Fibroblast of lung (primary cell): ENCODE measurements at regions not wholly inside any gene's neighbourhood (a gene's known extent, or its start where the extent isn't known, plus 50 kb on each side); places are given as distances from the start of the nearest gene placed in this dataset.

ENCODE experiments used
- EZH2 ChIP-seq: IDR thresholded peaks from 2 replicates; pipeline ENCODE4 v1.5.1; 2012; ENCODE audit warnings: low read length, control low read depth, mild to moderate bottlenecking; ENCODE audit errors: missing control alignments
- TF ChIP-seq, protein P1 (sequence below), 2 donors: IDR thresholded peaks in 1 of 2; conservative IDR thresholded peaks in 1 of 2; 1 replicate in 1 of 2; 2 replicates in 1 of 2; pipeline ENCODE4 v1.5.1; 2011 to 2012; ENCODE audit warnings: low read length in 2 of 2, control low read depth in 1 of 2, inconsistent platforms in 1 of 2, low read depth in 1 of 2, mild to moderate bottlenecking in 1 of 2

GRCh38 chr12:19074700-19075099, 54.8 kb upstream of the PLEKHA5 start:
- TF ChIP-seq, protein P1, sequence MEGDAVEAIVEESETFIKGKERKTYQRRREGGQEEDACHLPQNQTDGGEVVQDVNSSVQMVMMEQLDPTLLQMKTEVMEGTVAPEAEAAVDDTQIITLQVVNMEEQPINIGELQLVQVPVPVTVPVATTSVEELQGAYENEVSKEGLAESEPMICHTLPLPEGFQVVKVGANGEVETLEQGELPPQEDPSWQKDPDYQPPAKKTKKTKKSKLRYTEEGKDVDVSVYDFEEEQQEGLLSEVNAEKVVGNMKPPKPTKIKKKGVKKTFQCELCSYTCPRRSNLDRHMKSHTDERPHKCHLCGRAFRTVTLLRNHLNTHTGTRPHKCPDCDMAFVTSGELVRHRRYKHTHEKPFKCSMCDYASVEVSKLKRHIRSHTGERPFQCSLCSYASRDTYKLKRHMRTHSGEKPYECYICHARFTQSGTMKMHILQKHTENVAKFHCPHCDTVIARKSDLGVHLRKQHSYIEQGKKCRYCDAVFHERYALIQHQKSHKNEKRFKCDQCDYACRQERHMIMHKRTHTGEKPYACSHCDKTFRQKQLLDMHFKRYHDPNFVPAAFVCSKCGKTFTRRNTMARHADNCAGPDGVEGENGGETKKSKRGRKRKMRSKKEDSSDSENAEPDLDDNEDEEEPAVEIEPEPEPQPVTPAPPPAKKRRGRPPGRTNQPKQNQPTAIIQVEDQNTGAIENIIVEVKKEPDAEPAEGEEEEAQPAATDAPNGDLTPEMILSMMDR (conservative IDR thresholded peaks at IDR 0.05 in 1 of 2, IDR thresholded peaks at IDR 0.05 in 1 of 2; ENCODE audit: low read depth in 1 of 2, low read length in 2 of 2), result no peak
- TF ChIP-seq EZH2, result no peak
